Endothelial cell of umbilical vein (primary cell): ENCODE measurements at regions not wholly inside any gene's neighbourhood (a gene's known extent, or its start where the extent isn't known, plus 50 kb on each side); places are given as distances from the start of the nearest gene placed in this dataset.

Source experiments
- BruUV-seq: library from RNA; stranded (reverse); fragments of 400-500 nt; replicated peaks from 2 replicates; lab custom pipeline; 2021; lab: Mats Ljungman, UMichigan
- CTCF ChIA-PET: fragments of 300-600, 350-600 bp; sonication (Branson Sonifier 250); formaldehyde crosslinking; loops from one replicate; lab custom pipeline; 2021; ENCODE audit warnings: antibody characterized with exemption, inconsistent platforms; lab: Charles Lee
- POLR2A ChIA-PET: fragments of 300-600, 350-600 bp; sonication (Branson Sonifier 250); formaldehyde crosslinking; loops from one replicate; lab custom pipeline; 2021; ENCODE audit warnings: antibody characterized with exemption, inconsistent platforms; lab: Charles Lee
- DNase-seq: peaks from one replicate; pipeline ENCODE4 v3.0.0-alpha.2; 2011; ENCODE audit warnings: low read depth, low spot score
- FAIRE-seq: peaks from 2 replicates; lab custom pipeline; 2011; peaks lifted over from hg19 to GRCh38; lab: Jason Lieb, UNC
- H2AFZ ChIP-seq: 2 replicates; pipeline ENCODE4 v1.6.0; 2012; ENCODE audit warnings: low read depth, low read length, control low read depth, inconsistent platforms
- H3K27ac ChIP-seq: 2 replicates; pipeline ENCODE4 v1.5.1; 2011; ENCODE audit warnings: low read depth, mild to moderate bottlenecking, control low read depth, low read length, moderate library complexity; ENCODE audit not compliant: insufficient read depth
- H3K27me3 ChIP-seq, 2 experiments: 2 replicates each; pipeline versions ENCODE4 v1.6.0 to v1.6.1; 2011; ENCODE audit warnings: low read length in 2 of 2, mixed read lengths in 1 of 2; ENCODE audit not compliant: control insufficient read depth in 2 of 2, insufficient read depth in 2 of 2
- H3K36me3 ChIP-seq, 2 experiments: 2 replicates in 1 of 2; 3 replicates in 1 of 2; pipeline ENCODE4 v1.5.1; 2011; ENCODE audit warnings: low read length in 2 of 2, mild to moderate bottlenecking in 1 of 2, moderate library complexity in 1 of 2; ENCODE audit not compliant: control insufficient read depth in 2 of 2, insufficient read depth in 2 of 2; ENCODE audit errors: extremely low read depth in 1 of 2
- H3K4me1 ChIP-seq: 3 replicates; pipeline ENCODE4 v1.5.1; 2011; ENCODE audit warnings: mild to moderate bottlenecking, low read length; ENCODE audit not compliant: control insufficient read depth, insufficient read depth; ENCODE audit errors: extremely low read depth
- H3K4me2 ChIP-seq: 2 replicates; pipeline ENCODE4 v1.6.1; 2011; ENCODE audit warnings: low read length, control low read depth, mixed read lengths; ENCODE audit not compliant: insufficient read depth
- H3K4me3 ChIP-seq, 3 experiments: fragments of 200-600 bp in 1 of 3; sonication (generic), shearing (Covaris generic) in 1 of 3; replicated peaks in 1 of 3; 2 replicates each; pipeline ENCODE4 v1.5.1; 2011 to 2016; ENCODE audit warnings: control low read depth in 3 of 3, low read length in 3 of 3, mild to moderate bottlenecking in 2 of 3, inconsistent platforms in 1 of 3, low read depth in 1 of 3, moderate library complexity in 1 of 3; ENCODE audit not compliant: insufficient read depth in 1 of 3
- H3K79me2 ChIP-seq: 2 replicates; pipeline ENCODE4 v1.6.0; 2012; ENCODE audit warnings: low read length, inconsistent platforms; ENCODE audit not compliant: control insufficient read depth, insufficient read depth
- H3K9ac ChIP-seq: replicated peaks from 2 replicates; pipeline ENCODE3; 2011; ENCODE audit warnings: low read length, control low read depth; ENCODE audit not compliant: insufficient read depth; ENCODE audit errors: extremely low read depth
- H3K9me1 ChIP-seq: replicated peaks from 3 replicates; pipeline ENCODE4 v1.6.0; 2011; ENCODE audit warnings: mild to moderate bottlenecking, low read length; ENCODE audit not compliant: control insufficient read depth, insufficient read depth; ENCODE audit errors: extremely low read depth
- H3K9me3 ChIP-seq: replicated peaks from 2 replicates; pipeline ENCODE4 v1.5.1; 2012; ENCODE audit warnings: low read length, inconsistent platforms; ENCODE audit not compliant: control insufficient read depth, insufficient read depth
- H4K20me1 ChIP-seq: replicated peaks from 2 replicates; pipeline ENCODE3; 2011; ENCODE audit warnings: mild to moderate bottlenecking, low read length; ENCODE audit not compliant: control insufficient read depth, insufficient read depth; ENCODE audit errors: extremely low read depth
- CTCF ChIP-seq, 2 donors: IDR thresholded peaks; 1 replicate in 1 of 2; 2 replicates in 1 of 2; pipeline ENCODE4 v1.5.1; 2011; ENCODE audit warnings: low read length in 2 of 2, mild to moderate bottlenecking in 2 of 2, moderate library complexity in 2 of 2, control low read depth in 1 of 2, inconsistent platforms in 1 of 2, low read depth in 1 of 2; ENCODE audit not compliant: insufficient read depth in 1 of 2; ENCODE audit errors: extremely low read depth in 1 of 2
- EZH2 ChIP-seq: IDR thresholded peaks from 2 replicates; pipeline ENCODE4 v1.6.1; 2012; ENCODE audit warnings: borderline replicate concordance, low read depth, mild to moderate bottlenecking, moderate library complexity, low read length, inconsistent platforms; ENCODE audit not compliant: severe bottlenecking
- FOS ChIP-seq: IDR thresholded peaks from 2 replicates; pipeline ENCODE4 v1.6.1; 2011; ENCODE audit warnings: mild to moderate bottlenecking, low read length, moderate library complexity, borderline replicate concordance; ENCODE audit not compliant: insufficient read depth
- GATA2 ChIP-seq: IDR thresholded peaks from 2 replicates; pipeline ENCODE4 v1.7.0; 2011; ENCODE audit warnings: low read depth, mild to moderate bottlenecking, moderate library complexity, mixed read lengths, low read length; ENCODE audit not compliant: insufficient read length, insufficient read depth
- JUN ChIP-seq: IDR thresholded peaks from 2 replicates; pipeline ENCODE4 v1.6.1; 2011; ENCODE audit warnings: borderline replicate concordance, low read depth; ENCODE audit not compliant: insufficient read length, insufficient read depth
- MAX ChIP-seq: IDR thresholded peaks from 2 replicates; pipeline ENCODE4 v1.6.1; 2011; ENCODE audit not compliant: insufficient read depth, insufficient read length
- MYC ChIP-seq: IDR thresholded peaks from one replicate; pipeline ENCODE4 v1.6.1; 2011; ENCODE audit warnings: mild to moderate bottlenecking, low read depth, low read length
- POLR2A ChIP-seq: IDR thresholded peaks from 2 replicates; pipeline ENCODE4 v1.6.1; 2012; ENCODE audit warnings: low read depth, mild to moderate bottlenecking, control low read depth, low read length
- POLR2AphosphoS5 ChIP-seq: IDR thresholded peaks from 2 replicates; pipeline ENCODE4 v1.6.1; 2012; ENCODE audit warnings: low read depth, mild to moderate bottlenecking, control low read depth, low read length, moderate library complexity; ENCODE audit not compliant: insufficient read depth
- dilution Hi-C: fragments of 300-500 bp; cut with MboI; formaldehyde crosslinking; loops from one replicate; pipeline ENCODE4 v1.15.0; 2019; ENCODE audit warnings: low sequenced_read_pairs; ENCODE audit not compliant: extremely low pct_ligation_motif_present
- intact Hi-C: fragments of 100-400 bp; cut with micrococcal nuclease; formaldehyde crosslinking; loops from one replicate; pipeline ENCODE4 v1.10.0; 2022

GRCh38 chr2:122800781-122801180 is 1045.3 kb downstream of the TSN start:
- intact Hi-C loops, result no loop called here
- Histone ChIP-seq H3K4me2 (no peak overlapping the region), H3K9me3 (no peaks in the 10 kb centered on the region), H3K9me1 (no peaks in the 10 kb centered on the region), H3K27me3 (no peaks in the 10 kb centered on the region), H2AFZ (no peak overlapping the region), H3K4me1 (no peaks in the 10 kb centered on the region), H3K36me3 (no peaks in the 10 kb centered on the region), H3K9ac (no peak overlapping the region), H3K27ac (no peak overlapping the region), H3K79me2 (no peaks in the 10 kb centered on the region), H3K4me3 (no peak overlapping the region), H4K20me1 (no peaks in the 10 kb centered on the region)
- TF ChIP-seq JUN, result no peak
- no peak for TF ChIP-seq FOS
- TF ChIP-seq MAX, result no peak
- TF ChIP-seq POLR2A, result no peak
- TF ChIP-seq EZH2, result no peak
- no peak for TF ChIP-seq CTCF (IDR thresholded peaks at IDR 0.05; ENCODE audit: extremely low read depth in 1 of 2, insufficient read depth in 1 of 2, low read depth in 1 of 2, low read length in 2 of 2)
- no peak for TF ChIP-seq MYC
- no peak for TF ChIP-seq GATA2
- TF ChIP-seq POLR2AphosphoS5, result no peak
- POLR2A ChIA-PET, result no interaction called here
- dilution Hi-C loops, result no loop called here
- DNase-seq (no peak), FAIRE-seq (no peak)
- BruUV-seq, result no TSS peak
- CTCF ChIA-PET, result no interaction called here
